Epithelial cell of esophagus (primary cell): ENCODE measurements at regions not wholly inside any gene's neighbourhood (a gene's known extent, or its start where the extent isn't known, plus 50 kb on each side); places are given as distances from the start of the nearest gene placed in this dataset.

Experiments used
- DNase-seq: peaks from one replicate; pipeline ENCODE4 v3.0.0; 2010; ENCODE audit warnings: low read depth
- H3K4me3 ChIP-seq: 2 replicates; pipeline ENCODE4 v1.5.1; 2011; ENCODE audit warnings: mild to moderate bottlenecking, low read length, control low read depth
- TF ChIP-seq, protein P1 (sequence below): IDR thresholded peaks from 2 replicates; pipeline ENCODE4 v1.5.1; 2011; ENCODE audit warnings: low read depth, mild to moderate bottlenecking, low read length, control low read depth, inconsistent platforms; ENCODE audit not compliant: insufficient read depth; ENCODE audit errors: missing control alignments

DNA sequence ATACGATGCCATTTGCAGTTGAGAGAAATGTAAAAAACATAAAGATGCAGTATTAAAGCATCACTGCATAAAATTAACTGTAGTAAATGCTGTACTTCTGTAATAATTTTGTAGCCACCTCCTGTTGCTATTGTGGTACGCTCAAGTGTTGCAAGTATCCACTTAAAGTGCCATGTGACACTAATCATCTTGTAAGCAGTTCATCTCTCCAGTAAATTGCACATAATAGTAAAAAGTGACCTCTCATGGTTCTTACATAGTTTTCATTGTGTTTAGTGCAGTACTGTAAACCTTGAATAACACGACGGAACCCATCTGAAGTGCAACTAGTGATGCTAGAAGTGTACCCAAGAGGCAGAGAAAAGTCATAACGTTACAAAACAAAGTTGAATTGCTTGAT is 190.1 kb upstream of the VGLL2 start:
- H3K4me3 ChIP-seq, result no peak overlapping the region
- TF ChIP-seq, protein P1, sequence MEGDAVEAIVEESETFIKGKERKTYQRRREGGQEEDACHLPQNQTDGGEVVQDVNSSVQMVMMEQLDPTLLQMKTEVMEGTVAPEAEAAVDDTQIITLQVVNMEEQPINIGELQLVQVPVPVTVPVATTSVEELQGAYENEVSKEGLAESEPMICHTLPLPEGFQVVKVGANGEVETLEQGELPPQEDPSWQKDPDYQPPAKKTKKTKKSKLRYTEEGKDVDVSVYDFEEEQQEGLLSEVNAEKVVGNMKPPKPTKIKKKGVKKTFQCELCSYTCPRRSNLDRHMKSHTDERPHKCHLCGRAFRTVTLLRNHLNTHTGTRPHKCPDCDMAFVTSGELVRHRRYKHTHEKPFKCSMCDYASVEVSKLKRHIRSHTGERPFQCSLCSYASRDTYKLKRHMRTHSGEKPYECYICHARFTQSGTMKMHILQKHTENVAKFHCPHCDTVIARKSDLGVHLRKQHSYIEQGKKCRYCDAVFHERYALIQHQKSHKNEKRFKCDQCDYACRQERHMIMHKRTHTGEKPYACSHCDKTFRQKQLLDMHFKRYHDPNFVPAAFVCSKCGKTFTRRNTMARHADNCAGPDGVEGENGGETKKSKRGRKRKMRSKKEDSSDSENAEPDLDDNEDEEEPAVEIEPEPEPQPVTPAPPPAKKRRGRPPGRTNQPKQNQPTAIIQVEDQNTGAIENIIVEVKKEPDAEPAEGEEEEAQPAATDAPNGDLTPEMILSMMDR, result no peak
- no peak for DNase-seq

DNA sequence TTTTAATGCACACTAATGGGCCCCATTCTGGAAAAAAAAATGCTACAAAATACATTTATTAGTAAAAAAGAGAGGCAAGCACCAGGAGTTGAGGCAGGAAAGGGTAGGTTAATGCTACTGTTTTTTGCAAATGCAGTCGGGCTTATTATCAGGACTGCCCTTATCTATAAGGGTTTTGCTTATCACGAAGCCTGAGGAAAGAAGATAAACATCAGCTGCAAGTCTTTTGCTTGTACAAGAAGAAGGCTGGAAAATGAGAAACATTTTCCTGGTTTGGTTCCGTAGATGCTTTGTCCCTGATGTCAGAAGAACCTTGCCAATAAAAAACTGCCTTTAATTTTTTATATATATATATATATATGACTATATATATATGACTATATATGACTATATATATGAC is 189.3 kb upstream of the VGLL2 start:
- TF ChIP-seq, protein P1, result no peak
- no peak overlapping the region for H3K4me3 ChIP-seq
- DNase-seq, result no peak

GRCh38 chr6:117077300-117077699 is 188.1 kb upstream of the VGLL2 start:
- no peak for DNase-seq
- TF ChIP-seq, protein P1, result no peak

GRCh38 chr6:117078624-117079023 is 186.7 kb upstream of the VGLL2 start:
- TF ChIP-seq, protein P1, result no peak
- DNase-seq, result no peak
- no peak overlapping the region for H3K4me3 ChIP-seq

More at GRCh38 chr6:117077300-117077699, 188.1 kb upstream of the VGLL2 start:
- H3K4me3 ChIP-seq, result no peak overlapping the region

GRCh38 chr6:117079951-117080350 is 185.4 kb upstream of the VGLL2 start:
- no peak overlapping the region for H3K4me3 ChIP-seq
- DNase-seq, result no peak
- TF ChIP-seq, protein P1, result no peak

GRCh38 chr6:117089604-117090003 is 175.8 kb upstream of the VGLL2 start:
- TF ChIP-seq, protein P1, result no peak
- no peak overlapping the region for H3K4me3 ChIP-seq
- no peak for DNase-seq

DNA sequence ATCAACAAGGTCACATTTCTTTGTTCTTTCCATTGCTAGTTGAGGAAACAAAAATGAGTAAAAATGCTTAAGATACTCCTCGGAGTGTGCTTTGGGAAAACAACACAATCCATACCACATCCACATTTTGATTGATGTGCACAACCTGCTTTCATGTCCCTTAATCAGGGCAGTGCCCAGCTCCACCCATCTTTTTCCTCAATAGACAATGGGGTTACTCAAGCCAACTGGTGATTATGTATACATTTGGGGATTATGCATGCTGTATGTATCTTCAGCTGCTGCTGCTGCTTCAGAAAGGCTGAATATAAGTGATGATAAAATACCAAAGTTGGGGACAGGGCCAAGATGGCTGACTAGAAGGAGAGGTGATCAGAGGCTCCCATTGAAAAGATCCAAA is 155.2 kb upstream of the VGLL2 start:
- no peak overlapping the region for H3K4me3 ChIP-seq
- DNase-seq, result no peak
- TF ChIP-seq, protein P1, result no peak
